ENCODE measurements at regions not wholly inside any gene's neighbourhood (a gene's known extent, or its start where the extent isn't known, plus 50 kb on each side); places are given as distances from the start of the nearest gene placed in this dataset.

DNA sequence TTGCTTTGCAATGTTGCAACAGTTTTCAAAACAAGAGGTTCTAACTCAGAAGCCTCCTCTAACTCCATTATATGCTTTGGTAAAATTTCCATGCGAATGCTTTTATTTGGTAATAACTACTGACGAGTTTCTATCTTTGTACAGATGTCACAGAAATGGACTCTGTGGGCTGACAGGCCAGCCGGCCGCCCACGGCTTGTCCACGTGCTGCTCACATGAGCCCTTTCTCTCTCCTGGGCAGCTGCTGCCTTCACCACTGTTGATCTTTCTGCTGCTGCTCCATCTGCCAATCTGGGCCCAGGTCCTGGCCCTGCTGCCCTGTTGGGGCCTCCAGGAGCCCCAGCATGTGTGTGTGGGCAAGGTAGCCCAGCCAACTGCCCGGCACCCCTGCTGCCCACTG is 168.2 kb upstream of the TMEM132C start:
- TF ChIP-seq NFIC (IDR thresholded peaks at IDR 0.05) (no peak), RAD21 (IDR thresholded peaks at IDR 0.05; ENCODE audit: low read depth) (no peak), ZBTB7A (IDR thresholded peaks at IDR 0.05; ENCODE audit: low read depth) (no peak), EP300 (IDR thresholded peaks at IDR 0.05; ENCODE audit: borderline replicate concordance) (no peak), YY1 (IDR thresholded peaks at IDR 0.05; ENCODE audit: low read depth) (no peak), CEBPB (IDR thresholded peaks at IDR 0.05) (no peak)
- TF ChIP-seq, protein P1, sequence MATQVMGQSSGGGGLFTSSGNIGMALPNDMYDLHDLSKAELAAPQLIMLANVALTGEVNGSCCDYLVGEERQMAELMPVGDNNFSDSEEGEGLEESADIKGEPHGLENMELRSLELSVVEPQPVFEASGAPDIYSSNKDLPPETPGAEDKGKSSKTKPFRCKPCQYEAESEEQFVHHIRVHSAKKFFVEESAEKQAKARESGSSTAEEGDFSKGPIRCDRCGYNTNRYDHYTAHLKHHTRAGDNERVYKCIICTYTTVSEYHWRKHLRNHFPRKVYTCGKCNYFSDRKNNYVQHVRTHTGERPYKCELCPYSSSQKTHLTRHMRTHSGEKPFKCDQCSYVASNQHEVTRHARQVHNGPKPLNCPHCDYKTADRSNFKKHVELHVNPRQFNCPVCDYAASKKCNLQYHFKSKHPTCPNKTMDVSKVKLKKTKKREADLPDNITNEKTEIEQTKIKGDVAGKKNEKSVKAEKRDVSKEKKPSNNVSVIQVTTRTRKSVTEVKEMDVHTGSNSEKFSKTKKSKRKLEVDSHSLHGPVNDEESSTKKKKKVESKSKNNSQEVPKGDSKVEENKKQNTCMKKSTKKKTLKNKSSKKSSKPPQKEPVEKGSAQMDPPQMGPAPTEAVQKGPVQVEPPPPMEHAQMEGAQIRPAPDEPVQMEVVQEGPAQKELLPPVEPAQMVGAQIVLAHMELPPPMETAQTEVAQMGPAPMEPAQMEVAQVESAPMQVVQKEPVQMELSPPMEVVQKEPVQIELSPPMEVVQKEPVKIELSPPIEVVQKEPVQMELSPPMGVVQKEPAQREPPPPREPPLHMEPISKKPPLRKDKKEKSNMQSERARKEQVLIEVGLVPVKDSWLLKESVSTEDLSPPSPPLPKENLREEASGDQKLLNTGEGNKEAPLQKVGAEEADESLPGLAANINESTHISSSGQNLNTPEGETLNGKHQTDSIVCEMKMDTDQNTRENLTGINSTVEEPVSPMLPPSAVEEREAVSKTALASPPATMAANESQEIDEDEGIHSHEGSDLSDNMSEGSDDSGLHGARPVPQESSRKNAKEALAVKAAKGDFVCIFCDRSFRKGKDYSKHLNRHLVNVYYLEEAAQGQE (IDR thresholded peaks at IDR 0.05; ENCODE audit: low read depth), result no peak
- TF ChIP-seq, protein P2, sequence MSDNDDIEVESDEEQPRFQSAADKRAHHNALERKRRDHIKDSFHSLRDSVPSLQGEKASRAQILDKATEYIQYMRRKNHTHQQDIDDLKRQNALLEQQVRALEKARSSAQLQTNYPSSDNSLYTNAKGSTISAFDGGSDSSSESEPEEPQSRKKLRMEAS (IDR thresholded peaks at IDR 0.05), result no peak

DNA sequence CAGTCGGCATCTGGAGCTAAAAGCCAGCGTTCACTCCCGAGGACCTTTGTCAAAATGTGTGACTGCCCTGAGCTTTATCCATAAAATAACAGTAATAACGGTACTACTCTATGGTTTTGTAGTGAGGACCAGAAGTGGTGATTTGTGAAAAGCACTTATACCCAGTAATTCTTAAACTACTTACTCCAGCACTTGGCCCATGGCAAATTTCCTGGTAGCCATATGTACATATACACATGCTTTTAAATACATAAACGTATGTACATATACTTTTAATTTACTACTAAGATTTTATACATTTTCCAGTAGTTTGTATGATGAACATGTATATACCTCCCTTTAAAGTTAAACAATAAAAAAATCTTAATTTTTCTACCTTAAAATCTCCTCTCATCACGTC is 163.8 kb upstream of the TMEM132C start:
- TF ChIP-seq ZBTB7A (IDR thresholded peaks at IDR 0.05; ENCODE audit: low read depth) (no peak), CREB1 (IDR thresholded peaks at IDR 0.05; ENCODE audit: low read depth) (no peak), TAF1 (IDR thresholded peaks at IDR 0.05; ENCODE audit: low read depth) (no peak), FOXM1 (IDR thresholded peaks at IDR 0.05; ENCODE audit: borderline replicate concordance, low read depth) (no peak), TEAD4 (IDR thresholded peaks at IDR 0.05) (no peak), RAD21 (IDR thresholded peaks at IDR 0.05; ENCODE audit: low read depth) (no peak), NFIC (IDR thresholded peaks at IDR 0.05) (no peak), CEBPB (IDR thresholded peaks at IDR 0.05) (no peak), EP300 (IDR thresholded peaks at IDR 0.05; ENCODE audit: borderline replicate concordance) (no peak)
- TF ChIP-seq, protein P2 (IDR thresholded peaks at IDR 0.05), result no peak

DNA sequence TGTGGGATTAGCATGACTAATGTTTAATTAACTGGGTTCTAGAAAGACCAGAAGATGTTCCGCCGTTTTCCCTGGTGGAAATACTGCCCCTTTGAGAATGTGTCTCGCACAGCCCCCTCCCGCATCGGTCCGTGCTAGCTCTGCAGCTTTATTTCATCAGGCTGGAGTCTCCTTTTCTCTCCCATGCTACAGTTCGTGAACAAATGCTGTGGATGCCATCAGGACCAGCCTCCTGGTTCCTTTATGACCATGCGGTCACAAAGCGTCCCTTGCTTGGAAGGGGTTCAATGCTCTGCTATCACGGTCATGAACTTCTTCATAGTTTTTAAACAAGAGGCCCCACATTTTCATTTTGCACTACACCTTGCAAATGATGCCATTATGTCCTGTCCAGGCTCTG is 157.7 kb upstream of the TMEM132C start:
- no peak for TF ChIP-seq RAD21 (IDR thresholded peaks at IDR 0.05; ENCODE audit: low read depth)
- TF ChIP-seq, protein P2 (IDR thresholded peaks at IDR 0.05), result no peak
- TF ChIP-seq CEBPB (IDR thresholded peaks at IDR 0.05), result no peak
- no peak for TF ChIP-seq CREB1 (IDR thresholded peaks at IDR 0.05; ENCODE audit: low read depth)
- no peak for TF ChIP-seq TAF1 (IDR thresholded peaks at IDR 0.05; ENCODE audit: low read depth)
- no peak for TF ChIP-seq EP300 (IDR thresholded peaks at IDR 0.05; ENCODE audit: borderline replicate concordance)
- no peak for TF ChIP-seq YY1 (IDR thresholded peaks at IDR 0.05; ENCODE audit: low read depth)
- TF ChIP-seq, protein P1 (IDR thresholded peaks at IDR 0.05; ENCODE audit: low read depth), result no peak
- no peak for TF ChIP-seq FOXM1 (IDR thresholded peaks at IDR 0.05; ENCODE audit: borderline replicate concordance, low read depth)
- no peak for TF ChIP-seq TEAD4 (IDR thresholded peaks at IDR 0.05)
- TF ChIP-seq, protein P3, sequence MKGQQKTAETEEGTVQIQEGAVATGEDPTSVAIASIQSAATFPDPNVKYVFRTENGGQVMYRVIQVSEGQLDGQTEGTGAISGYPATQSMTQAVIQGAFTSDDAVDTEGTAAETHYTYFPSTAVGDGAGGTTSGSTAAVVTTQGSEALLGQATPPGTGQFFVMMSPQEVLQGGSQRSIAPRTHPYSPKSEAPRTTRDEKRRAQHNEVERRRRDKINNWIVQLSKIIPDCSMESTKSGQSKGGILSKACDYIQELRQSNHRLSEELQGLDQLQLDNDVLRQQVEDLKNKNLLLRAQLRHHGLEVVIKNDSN (IDR thresholded peaks at IDR 0.05), result no peak
- TF ChIP-seq NFIC (IDR thresholded peaks at IDR 0.05), result no peak
- TF ChIP-seq ZBTB7A (IDR thresholded peaks at IDR 0.05; ENCODE audit: low read depth), result no peak
- no peak for TF ChIP-seq EGR1 (IDR thresholded peaks at IDR 0.05)
- TF ChIP-seq TCF12 (IDR thresholded peaks at IDR 0.05; ENCODE audit: low read depth), result no peak

DNA sequence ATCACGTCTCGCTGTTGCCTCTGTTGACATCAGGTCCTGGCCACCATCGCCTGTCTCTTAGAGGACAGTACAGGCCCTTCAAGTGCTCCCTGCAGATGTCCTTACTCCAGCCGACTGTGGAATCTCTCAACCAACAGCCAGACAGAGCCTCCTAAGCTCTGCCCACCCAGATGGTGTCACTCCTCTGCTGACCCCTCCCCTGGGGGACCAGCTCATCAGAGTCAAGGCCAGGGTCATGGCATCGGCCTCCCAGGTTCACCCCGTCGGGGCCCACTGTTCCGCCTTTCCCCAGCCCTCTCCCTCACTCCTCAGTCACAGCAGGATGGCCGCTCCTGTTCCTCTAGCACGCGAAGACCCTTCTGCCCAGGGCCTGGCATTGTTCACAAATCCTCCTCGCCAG is 157.3 kb upstream of the TMEM132C start:
- TF ChIP-seq, protein P2 (IDR thresholded peaks at IDR 0.05), result no peak
- TF ChIP-seq FOXM1 (IDR thresholded peaks at IDR 0.05; ENCODE audit: borderline replicate concordance, low read depth) (no peak), TCF12 (IDR thresholded peaks at IDR 0.05; ENCODE audit: low read depth) (no peak), TAF1 (IDR thresholded peaks at IDR 0.05; ENCODE audit: low read depth) (no peak), ZBTB7A (IDR thresholded peaks at IDR 0.05; ENCODE audit: low read depth) (no peak), CEBPB (IDR thresholded peaks at IDR 0.05) (no peak), EP300 (IDR thresholded peaks at IDR 0.05; ENCODE audit: borderline replicate concordance) (no peak), TEAD4 (IDR thresholded peaks at IDR 0.05) (no peak), CREB1 (IDR thresholded peaks at IDR 0.05; ENCODE audit: low read depth) (no peak), YY1 (IDR thresholded peaks at IDR 0.05; ENCODE audit: low read depth) (no peak)
- TF ChIP-seq, protein P1 (IDR thresholded peaks at IDR 0.05; ENCODE audit: low read depth), result no peak
- TF ChIP-seq, protein P3 (IDR thresholded peaks at IDR 0.05), result no peak
